DND-41 (cell line): ENCODE measurements at regions not wholly inside any gene's neighbourhood (a gene's known extent, or its start where the extent isn't known, plus 50 kb on each side); places are given as distances from the start of the nearest gene placed in this dataset.

Source experiments
- ATAC-seq: fragments of 200-7000 bp; cut with Tn5 transposase; 3 replicates; pipeline ENCODE4 v1.9.1; 2021; ENCODE audit warnings: low read depth; ENCODE audit not compliant: insufficient read depth
- DNase-seq: peaks from one replicate; pipeline ENCODE4 v3.0.0-alpha.2; 2020
- H2AFZ ChIP-seq: 2 replicates; pipeline ENCODE4 v1.6.0; 2012; ENCODE audit warnings: low read depth, low read length
- H3K27ac ChIP-seq: 2 replicates; pipeline ENCODE4 v1.5.1; 2012; ENCODE audit warnings: low read length, inconsistent platforms
- H3K27me3 ChIP-seq: fragments of 200-600 bp; sonication (generic); 2 replicates; pipeline ENCODE4 v1.6.0; 2012; ENCODE audit warnings: low read length, mild to moderate bottlenecking, inconsistent platforms; ENCODE audit not compliant: insufficient read depth, poor library complexity
- H3K36me3 ChIP-seq: 2 replicates; pipeline ENCODE4 v1.5.1; 2012; ENCODE audit warnings: low read length, inconsistent platforms; ENCODE audit not compliant: insufficient read depth
- H3K4me1 ChIP-seq: 2 replicates; pipeline ENCODE4 v1.5.1; 2012; ENCODE audit warnings: mild to moderate bottlenecking, low read length; ENCODE audit not compliant: insufficient read depth
- H3K4me2 ChIP-seq: 2 replicates; pipeline ENCODE4 v1.6.0; 2012; ENCODE audit warnings: mild to moderate bottlenecking, moderate library complexity, low read length, inconsistent platforms; ENCODE audit not compliant: insufficient read depth
- H3K4me3 ChIP-seq, 2 experiments: fragments of 200-600 bp in 1 of 2; shearing (Covaris generic) in 1 of 2; 2 replicates each; pipeline ENCODE4 v1.5.1; 2012 to 2016; ENCODE audit warnings: inconsistent platforms in 2 of 2, low read length in 2 of 2, mild to moderate bottlenecking in 2 of 2, low read depth in 1 of 2, moderate library complexity in 1 of 2
- H3K79me2 ChIP-seq: 2 replicates; pipeline ENCODE4 v1.6.0; 2012; ENCODE audit warnings: low read length, inconsistent platforms; ENCODE audit not compliant: insufficient read depth
- H3K9ac ChIP-seq: 2 replicates; pipeline ENCODE4 v1.6.0; 2012; ENCODE audit warnings: low read depth, mild to moderate bottlenecking, inconsistent platforms, low read length, moderate library complexity
- H3K9me3 ChIP-seq: 2 replicates; pipeline ENCODE4 v1.5.1; 2012; ENCODE audit warnings: low read length, moderate library complexity, mild to moderate bottlenecking, inconsistent platforms; ENCODE audit not compliant: insufficient read depth, severe bottlenecking
- H4K20me1 ChIP-seq: 2 replicates; pipeline ENCODE4 v1.6.0; 2012; ENCODE audit warnings: low read length; ENCODE audit not compliant: insufficient read depth
- EZH2 ChIP-seq: IDR thresholded peaks from 3 replicates; pipeline ENCODE4 v1.6.1; 2012; ENCODE audit warnings: borderline replicate concordance, low read depth, mild to moderate bottlenecking, moderate library complexity, low read length, inconsistent platforms; ENCODE audit not compliant: severe bottlenecking
- TF ChIP-seq, protein P1 (sequence below): IDR thresholded peaks from 2 replicates; pipeline ENCODE4 v1.5.1; 2012; ENCODE audit warnings: borderline replicate concordance, low read length, moderate library complexity, mild to moderate bottlenecking; ENCODE audit not compliant: poor library complexity, severe bottlenecking; ENCODE audit errors: extremely low read depth

GRCh38 chr16:52055381-52055780 lies 491.6 kb downstream of the TOX3 start:
- Histone ChIP-seq H3K27ac (no peak overlapping the region), H3K27me3 (no peaks in the 10 kb centered on the region), H3K9ac (no peak overlapping the region), H2AFZ (no peak overlapping the region), H4K20me1 (no peaks in the 10 kb centered on the region), H3K4me3 (no peak overlapping the region), H3K4me2 (no peak overlapping the region), H3K36me3 (no peaks in the 10 kb centered on the region), H3K4me1 (no peaks in the 10 kb centered on the region), H3K9me3 (no peaks in the 10 kb centered on the region), H3K79me2 (no peaks in the 10 kb centered on the region)
- ATAC-seq (no peak), DNase-seq (no peak)
- TF ChIP-seq EZH2, result no peak
- TF ChIP-seq, protein P1, sequence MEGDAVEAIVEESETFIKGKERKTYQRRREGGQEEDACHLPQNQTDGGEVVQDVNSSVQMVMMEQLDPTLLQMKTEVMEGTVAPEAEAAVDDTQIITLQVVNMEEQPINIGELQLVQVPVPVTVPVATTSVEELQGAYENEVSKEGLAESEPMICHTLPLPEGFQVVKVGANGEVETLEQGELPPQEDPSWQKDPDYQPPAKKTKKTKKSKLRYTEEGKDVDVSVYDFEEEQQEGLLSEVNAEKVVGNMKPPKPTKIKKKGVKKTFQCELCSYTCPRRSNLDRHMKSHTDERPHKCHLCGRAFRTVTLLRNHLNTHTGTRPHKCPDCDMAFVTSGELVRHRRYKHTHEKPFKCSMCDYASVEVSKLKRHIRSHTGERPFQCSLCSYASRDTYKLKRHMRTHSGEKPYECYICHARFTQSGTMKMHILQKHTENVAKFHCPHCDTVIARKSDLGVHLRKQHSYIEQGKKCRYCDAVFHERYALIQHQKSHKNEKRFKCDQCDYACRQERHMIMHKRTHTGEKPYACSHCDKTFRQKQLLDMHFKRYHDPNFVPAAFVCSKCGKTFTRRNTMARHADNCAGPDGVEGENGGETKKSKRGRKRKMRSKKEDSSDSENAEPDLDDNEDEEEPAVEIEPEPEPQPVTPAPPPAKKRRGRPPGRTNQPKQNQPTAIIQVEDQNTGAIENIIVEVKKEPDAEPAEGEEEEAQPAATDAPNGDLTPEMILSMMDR, result no peak

GRCh38 chr16:52054326-52054725 lies 492.6 kb downstream of the TOX3 start:
- H3K4me3 ChIP-seq, result no peak overlapping the region
- no peaks in the 10 kb centered on the region for H3K27me3 ChIP-seq
- TF ChIP-seq EZH2, result no peak
- TF ChIP-seq, protein P1, result no peak
- H3K4me1 ChIP-seq, result no peaks in the 10 kb centered on the region
- no peaks in the 10 kb centered on the region for H4K20me1 ChIP-seq
- no peak for ATAC-seq
- H3K36me3 ChIP-seq, result no peaks in the 10 kb centered on the region
- H3K79me2 ChIP-seq, result no peaks in the 10 kb centered on the region
- no peak for DNase-seq
- H3K4me2 ChIP-seq, result no peak overlapping the region
- no peak overlapping the region for H2AFZ ChIP-seq
- no peaks in the 10 kb centered on the region for H3K9me3 ChIP-seq
- H3K27ac ChIP-seq, result no peak overlapping the region
- H3K9ac ChIP-seq, result no peak overlapping the region

GRCh38 chr16:52052818-52053217 lies 494.1 kb downstream of the TOX3 start:
- no peak for DNase-seq
- no peaks in the 10 kb centered on the region for H3K36me3 ChIP-seq
- H4K20me1 ChIP-seq, result no peaks in the 10 kb centered on the region
- H3K4me1 ChIP-seq, result no peaks in the 10 kb centered on the region
- H2AFZ ChIP-seq, result no peak overlapping the region
- H3K9me3 ChIP-seq, result no peaks in the 10 kb centered on the region
- TF ChIP-seq, protein P1, result no peak
- no peak for TF ChIP-seq EZH2
- H3K4me3 ChIP-seq, result no peak overlapping the region
- H3K27me3 ChIP-seq, result no peaks in the 10 kb centered on the region
- H3K79me2 ChIP-seq, result no peaks in the 10 kb centered on the region
- no peak for ATAC-seq
- no peak overlapping the region for H3K9ac ChIP-seq
- H3K4me2 ChIP-seq, result no peak overlapping the region
- H3K27ac ChIP-seq, result no peak overlapping the region

GRCh38 chr16:52051414-52052172 lies 495.4 kb downstream of the TOX3 start:
- H3K27ac ChIP-seq, result no peak overlapping the region
- no peak for ATAC-seq
- no peak overlapping the region for H2AFZ ChIP-seq

More at GRCh38 chr16:52051414-52052172, 495.4 kb downstream of the TOX3 start:
- DNase-seq, result no peak
- H3K27me3 ChIP-seq, result no peaks in the 10 kb centered on the region
- H3K9me3 ChIP-seq, result no peaks in the 10 kb centered on the region
- no peak overlapping the region for H3K4me3 ChIP-seq
- TF ChIP-seq EZH2, result no peak
- TF ChIP-seq, protein P1, result no peak
- no peak overlapping the region for H3K4me2 ChIP-seq
- no peaks in the 10 kb centered on the region for H3K79me2 ChIP-seq
- no peaks in the 10 kb centered on the region for H3K4me1 ChIP-seq
- no peaks in the 10 kb centered on the region for H4K20me1 ChIP-seq
- no peak overlapping the region for H3K9ac ChIP-seq
- no peaks in the 10 kb centered on the region for H3K36me3 ChIP-seq
